B cell (primary cell): ENCODE measurements at regions not wholly inside any gene's neighbourhood (a gene's known extent, or its start where the extent isn't known, plus 50 kb on each side); places are given as distances from the start of the nearest gene placed in this dataset.

Experiments
- EZH2 ChIP-seq: IDR thresholded peaks from 2 replicates; pipeline ENCODE4 v1.6.1; 2012; ENCODE audit warnings: borderline replicate concordance, low read depth, mild to moderate bottlenecking, moderate library complexity, low read length; ENCODE audit not compliant: insufficient read depth, poor library complexity, severe bottlenecking
- TF ChIP-seq, protein P1 (sequence below): fragments of 200-600 bp; IDR thresholded peaks from one replicate; pipeline ENCODE4 v1.8.0; 2022; ENCODE audit warnings: antibody characterized with exemption, mild to moderate bottlenecking

DNA sequence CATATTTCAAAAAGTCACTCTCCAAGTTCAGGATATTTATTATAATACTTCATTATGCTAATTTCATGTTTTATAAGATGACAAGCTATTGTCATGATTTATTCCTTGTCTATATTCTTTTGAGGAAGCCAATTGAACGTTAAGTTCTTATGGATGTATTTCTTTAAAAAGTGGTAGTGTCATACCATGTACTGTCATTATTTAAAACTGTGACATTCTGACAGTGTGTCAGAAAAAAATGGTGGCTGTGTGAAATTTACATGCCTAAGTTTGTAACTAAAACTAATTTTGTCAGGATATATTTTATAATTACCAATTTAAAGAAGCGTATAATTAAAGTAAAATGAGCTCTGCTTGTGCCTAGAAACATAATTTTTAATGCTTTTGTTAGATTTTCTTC is 158.9 kb upstream of the HDAC9 start:
- TF ChIP-seq, protein P1, sequence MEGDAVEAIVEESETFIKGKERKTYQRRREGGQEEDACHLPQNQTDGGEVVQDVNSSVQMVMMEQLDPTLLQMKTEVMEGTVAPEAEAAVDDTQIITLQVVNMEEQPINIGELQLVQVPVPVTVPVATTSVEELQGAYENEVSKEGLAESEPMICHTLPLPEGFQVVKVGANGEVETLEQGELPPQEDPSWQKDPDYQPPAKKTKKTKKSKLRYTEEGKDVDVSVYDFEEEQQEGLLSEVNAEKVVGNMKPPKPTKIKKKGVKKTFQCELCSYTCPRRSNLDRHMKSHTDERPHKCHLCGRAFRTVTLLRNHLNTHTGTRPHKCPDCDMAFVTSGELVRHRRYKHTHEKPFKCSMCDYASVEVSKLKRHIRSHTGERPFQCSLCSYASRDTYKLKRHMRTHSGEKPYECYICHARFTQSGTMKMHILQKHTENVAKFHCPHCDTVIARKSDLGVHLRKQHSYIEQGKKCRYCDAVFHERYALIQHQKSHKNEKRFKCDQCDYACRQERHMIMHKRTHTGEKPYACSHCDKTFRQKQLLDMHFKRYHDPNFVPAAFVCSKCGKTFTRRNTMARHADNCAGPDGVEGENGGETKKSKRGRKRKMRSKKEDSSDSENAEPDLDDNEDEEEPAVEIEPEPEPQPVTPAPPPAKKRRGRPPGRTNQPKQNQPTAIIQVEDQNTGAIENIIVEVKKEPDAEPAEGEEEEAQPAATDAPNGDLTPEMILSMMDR: no peak
- no peak for TF ChIP-seq EZH2
